Activated CD4-positive, CD25-positive, alpha-beta regulatory T cell treated with anti-CD3 and anti-CD28 coated beads, Interleukin-2, amount 50 U/mL, for 24 hours (primary cell): ENCODE measurements at regions not wholly inside any gene's neighbourhood (a gene's known extent, or its start where the extent isn't known, plus 50 kb on each side); places are given as distances from the start of the nearest gene placed in this dataset.

Experiments used
- ATAC-seq, 2 donors: fragments of 150-1000 bp; cut with Tn5 transposase; one replicate each; pipeline ENCODE4 v1.10.0; 2021; ENCODE audit warnings: mild to moderate bottlenecking in 1 of 2, moderate library complexity in 1 of 2

GRCh38 chr21:27734146-27734545 is 767.3 kb upstream of the ADAMTS5 start:
- no peak for ATAC-seq

GRCh38 chr21:27725916-27726315 is 759.0 kb upstream of the ADAMTS5 start:
- ATAC-seq, result no peak

GRCh38 chr21:27722095-27722494 is 755.2 kb upstream of the ADAMTS5 start:
- no peak for ATAC-seq

GRCh38 chr21:27721675-27722074 is 754.8 kb upstream of the ADAMTS5 start:
- ATAC-seq, result no peak

- ATAC-seq, result no peak
These were observed 752.3 kb upstream of the ADAMTS5 start for GRCh38 chr21:27719226-27719625.

GRCh38 chr21:27715131-27715530 is 748.2 kb upstream of the ADAMTS5 start:
- ATAC-seq, result no peak

- ATAC-seq, result no peak
These were observed 746.5 kb upstream of the ADAMTS5 start for GRCh38 chr21:27713154-27714109.

- ATAC-seq, result no peak
These were observed 737.8 kb upstream of the ADAMTS5 start for GRCh38 chr21:27704567-27705166.

- ATAC-seq, result no peak
These were observed 736.9 kb upstream of the ADAMTS5 start for GRCh38 chr21:27703791-27704190.

- peak in 1 of 2 donors; percentile 44 for ATAC-seq
These were observed 734.2 kb upstream of the ADAMTS5 start for GRCh38 chr21:27700974-27701614.

- ATAC-seq, result no peak
These were observed 728.4 kb upstream of the ADAMTS5 start for GRCh38 chr21:27695246-27695645.

GRCh38 chr21:27694667-27695066 is 727.8 kb upstream of the ADAMTS5 start:
- ATAC-seq, result no peak

- ATAC-seq, result no peak
These were observed 726.5 kb upstream of the ADAMTS5 start for GRCh38 chr21:27693376-27693775.

- ATAC-seq, result no peak
These were observed 724.6 kb upstream of the ADAMTS5 start for GRCh38 chr21:27691516-27691915.

GRCh38 chr21:27691006-27691405 is 724.1 kb upstream of the ADAMTS5 start:
- ATAC-seq, result no peak

GRCh38 chr21:27690426-27690825 is 723.5 kb upstream of the ADAMTS5 start:
- ATAC-seq, result no peak

- no peak for ATAC-seq
These were observed 721.9 kb upstream of the ADAMTS5 start for GRCh38 chr21:27688773-27689172.

GRCh38 chr21:27683292-27683691 is 716.4 kb upstream of the ADAMTS5 start:
- no peak for ATAC-seq

GRCh38 chr21:27681841-27682240 is 715.0 kb upstream of the ADAMTS5 start:
- ATAC-seq, result no peak

GRCh38 chr21:27681038-27681437 is 714.1 kb upstream of the ADAMTS5 start:
- ATAC-seq, result no peak

GRCh38 chr21:27680181-27680580 is 713.3 kb upstream of the ADAMTS5 start:
- ATAC-seq, result no peak

GRCh38 chr21:27678511-27678910 is 711.6 kb upstream of the ADAMTS5 start:
- ATAC-seq, result no peak

- ATAC-seq, result no peak
These were observed 710.7 kb upstream of the ADAMTS5 start for GRCh38 chr21:27677546-27677945.

GRCh38 chr21:27675306-27675705 is 708.4 kb upstream of the ADAMTS5 start:
- no peak for ATAC-seq
